Caco-2 (cell line): ENCODE measurements at regions not wholly inside any gene's neighbourhood (a gene's known extent, or its start where the extent isn't known, plus 50 kb on each side); places are given as distances from the start of the nearest gene placed in this dataset.

Experiments
- BruUV-seq: library from RNA; stranded (reverse); fragments of 400-500 nt; replicated peaks from 2 replicates; lab custom pipeline; 2021; lab: Mats Ljungman, UMichigan
- CTCF ChIA-PET: fragments of 300-600 bp; sonication (Branson Sonifier 250); formaldehyde crosslinking; loops from one replicate; lab custom pipeline; 2022; ENCODE audit warnings: antibody characterized with exemption; lab: Charles Lee
- POLR2A ChIA-PET: fragments of 300-600 bp; sonication (Branson Sonifier 250); formaldehyde crosslinking; loops from one replicate; lab custom pipeline; 2022; ENCODE audit warnings: antibody characterized with exemption; lab: Charles Lee
- DNase-seq, 2 experiments: peaks; one replicate each; pipeline versions ENCODE4 v3.0.0 to v3.0.0-alpha.2; 2020 to 2022
- H3K27me3 ChIP-seq: replicated peaks from 2 replicates; pipeline ENCODE4 v1.6.0; 2011; ENCODE audit warnings: low read length; ENCODE audit not compliant: control insufficient read depth, insufficient read depth
- H3K36me3 ChIP-seq: 2 replicates; pipeline ENCODE4 v1.5.1; 2011; ENCODE audit warnings: low read length; ENCODE audit not compliant: control insufficient read depth, insufficient read depth
- H3K4me1 ChIP-seq: fragments of 250-450 bp; sonication (Bioruptor Pico); 2 replicates; pipeline ENCODE4 v1.5.1; 2020; ENCODE audit warnings: mild to moderate bottlenecking
- H3K4me3 ChIP-seq: 2 replicates; pipeline ENCODE4 v1.5.1; 2011; ENCODE audit warnings: low read depth, mild to moderate bottlenecking, control low read depth, low read length
- H3K9me3 ChIP-seq: fragments of 250-450 bp; sonication (Bioruptor Pico); 2 replicates; pipeline ENCODE4 v1.5.1; 2020; ENCODE audit warnings: mild to moderate bottlenecking, moderate library complexity
- H3K27ac Mint-ChIP-seq: one replicate; pipeline ENCODE4 v1.8.0; 2022; ENCODE audit warnings: mixed read lengths; ENCODE audit not compliant: unreplicated experiment
- H3K27me3 Mint-ChIP-seq: one replicate; pipeline ENCODE4 v1.8.0; 2022; ENCODE audit warnings: mixed read lengths; ENCODE audit not compliant: insufficient read depth, unreplicated experiment
- H3K36me3 Mint-ChIP-seq: one replicate; pipeline ENCODE4 v1.8.0; 2022; ENCODE audit warnings: mild to moderate bottlenecking, mixed read lengths; ENCODE audit not compliant: insufficient read depth, unreplicated experiment
- H3K4me1 Mint-ChIP-seq: one replicate; pipeline ENCODE4 v1.8.0; 2022; ENCODE audit warnings: low read depth, mixed read lengths; ENCODE audit not compliant: unreplicated experiment
- H3K4me3 Mint-ChIP-seq: one replicate; pipeline ENCODE4 v1.8.0; 2022; ENCODE audit warnings: mild to moderate bottlenecking, moderate library complexity, mixed read lengths; ENCODE audit not compliant: unreplicated experiment
- H3K9me3 Mint-ChIP-seq: one replicate; pipeline ENCODE4 v1.8.0; 2022; ENCODE audit warnings: mixed read lengths; ENCODE audit not compliant: unreplicated experiment
- intact Hi-C: fragments of 100-400 bp; cut with micrococcal nuclease; formaldehyde crosslinking; loops from one replicate; pipeline ENCODE4 v1.10.0; 2022; ENCODE audit not compliant: unreplicated experiment
- TF ChIP-seq, protein P1 (sequence below), 2 experiments: fragments of 200-600 bp in 1 of 2; IDR thresholded peaks; 1 replicate in 1 of 2; 2 replicates in 1 of 2; pipeline versions ENCODE4 v1.5.1 to v1.8.0; 2011 to 2022; ENCODE audit warnings: antibody characterized with exemption in 1 of 2, control low read depth in 1 of 2, inconsistent platforms in 1 of 2, low read depth in 1 of 2, low read length in 1 of 2, mild to moderate bottlenecking in 1 of 2, moderate library complexity in 1 of 2; ENCODE audit not compliant: insufficient read depth in 1 of 2, severe bottlenecking in 1 of 2, unreplicated experiment in 1 of 2

DNA sequence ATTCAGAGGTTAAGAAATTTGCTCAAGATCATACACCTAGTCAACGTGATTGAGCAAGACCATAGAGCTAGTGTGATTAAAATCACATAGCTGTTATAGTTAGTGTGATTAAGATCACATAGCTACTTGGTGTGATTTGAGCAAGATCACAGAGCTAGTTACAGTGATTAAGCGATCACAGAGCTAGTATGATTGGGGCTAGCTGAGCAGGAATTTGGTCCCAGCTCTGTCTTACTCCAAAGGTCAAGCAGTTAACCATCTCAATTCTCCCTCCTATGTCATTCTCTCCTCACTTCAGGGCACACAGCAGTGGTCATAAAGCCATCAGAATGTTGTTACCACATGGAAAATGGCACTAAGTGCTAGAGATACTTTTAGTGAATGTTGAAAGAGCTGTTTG is 158.2 kb downstream of the SPTSSA start:
- CTCF ChIA-PET, result interaction anchor here (0.6 to 0.8 kb wide), 5 partner anchors 75 to 1075 kb away, joined by 3 to 7 read pairs (median 3); no protein-coding TSS in a partner anchor
- H3K9me3 Mint-ChIP-seq, result no peaks in the 10 kb centered on the region
- BruUV-seq, result no TSS peak
- intact Hi-C loops, result loop anchor here (5.0 kb wide), 2 partner anchors 627 to 827 kb away; no protein-coding TSS in a partner anchor
- no peak for DNase-seq
- Histone ChIP-seq H3K27me3 (no peaks in the 10 kb centered on the region), H3K4me3 (no peak overlapping the region), H3K4me1 (no peaks in the 10 kb centered on the region; the same call in 1 of the 2 replicates), H3K9me3 (no peaks in the 10 kb centered on the region), H3K36me3 (no peaks in the 10 kb centered on the region)
- POLR2A ChIA-PET, result no interaction called here
- peaks cover 5% of the 10 kb centered on the region for H3K4me1 Mint-ChIP-seq
- TF ChIP-seq, protein P1, sequence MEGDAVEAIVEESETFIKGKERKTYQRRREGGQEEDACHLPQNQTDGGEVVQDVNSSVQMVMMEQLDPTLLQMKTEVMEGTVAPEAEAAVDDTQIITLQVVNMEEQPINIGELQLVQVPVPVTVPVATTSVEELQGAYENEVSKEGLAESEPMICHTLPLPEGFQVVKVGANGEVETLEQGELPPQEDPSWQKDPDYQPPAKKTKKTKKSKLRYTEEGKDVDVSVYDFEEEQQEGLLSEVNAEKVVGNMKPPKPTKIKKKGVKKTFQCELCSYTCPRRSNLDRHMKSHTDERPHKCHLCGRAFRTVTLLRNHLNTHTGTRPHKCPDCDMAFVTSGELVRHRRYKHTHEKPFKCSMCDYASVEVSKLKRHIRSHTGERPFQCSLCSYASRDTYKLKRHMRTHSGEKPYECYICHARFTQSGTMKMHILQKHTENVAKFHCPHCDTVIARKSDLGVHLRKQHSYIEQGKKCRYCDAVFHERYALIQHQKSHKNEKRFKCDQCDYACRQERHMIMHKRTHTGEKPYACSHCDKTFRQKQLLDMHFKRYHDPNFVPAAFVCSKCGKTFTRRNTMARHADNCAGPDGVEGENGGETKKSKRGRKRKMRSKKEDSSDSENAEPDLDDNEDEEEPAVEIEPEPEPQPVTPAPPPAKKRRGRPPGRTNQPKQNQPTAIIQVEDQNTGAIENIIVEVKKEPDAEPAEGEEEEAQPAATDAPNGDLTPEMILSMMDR (IDR thresholded peaks at IDR 0.05; ENCODE audit: insufficient read depth in 1 of 2, low read depth in 1 of 2, low read length in 1 of 2, severe bottlenecking in 1 of 2, unreplicated experiment in 1 of 2), result no peak
- no peak overlapping the region for H3K27ac Mint-ChIP-seq
- no peaks in the 10 kb centered on the region for H3K27me3 Mint-ChIP-seq
- H3K36me3 Mint-ChIP-seq, result no peaks in the 10 kb centered on the region
- H3K4me3 Mint-ChIP-seq, result no peak overlapping the region

DNA sequence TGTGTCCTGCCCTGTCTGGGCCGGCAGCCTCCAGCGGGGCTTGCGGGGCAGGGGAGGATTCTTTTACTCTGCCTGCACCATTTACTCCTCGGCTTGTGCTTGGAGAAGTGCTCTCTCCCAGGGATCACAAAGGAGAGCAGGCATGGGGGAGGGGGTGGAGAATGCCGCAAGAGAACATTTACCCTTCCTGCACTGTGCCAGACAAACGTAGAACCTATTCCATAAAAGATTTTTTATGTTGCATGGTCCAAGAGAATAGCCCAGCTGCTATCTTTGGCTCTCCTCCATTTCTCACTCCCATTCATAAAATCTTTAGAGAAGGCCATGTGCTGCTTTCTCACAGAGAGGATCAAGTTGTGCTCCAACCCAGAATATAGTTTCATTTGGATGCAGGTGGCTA is 159.4 kb downstream of the SPTSSA start:
- H3K4me3 ChIP-seq, result no peak overlapping the region
- H3K27me3 ChIP-seq, result no peaks in the 10 kb centered on the region
- H3K9me3 ChIP-seq, result no peaks in the 10 kb centered on the region
- Mint-ChIP-seq H3K4me3 (no peak overlapping the region), H3K4me1 (peaks cover 13% of the 10 kb centered on the region), H3K27ac (no peak overlapping the region), H3K9me3 (no peaks in the 10 kb centered on the region), H3K27me3 (no peaks in the 10 kb centered on the region), H3K36me3 (no peaks in the 10 kb centered on the region)
- POLR2A ChIA-PET, result no interaction called here
- H3K4me1 ChIP-seq, result peaks cover 8% of the 10 kb centered on the region
- intact Hi-C loops, result loop anchor here (5.0 kb wide), 2 partner anchors 625 to 825 kb away; no protein-coding TSS in a partner anchor
- BruUV-seq, result no TSS peak
- TF ChIP-seq, protein P1 (IDR thresholded peaks at IDR 0.05; ENCODE audit: insufficient read depth in 1 of 2, low read depth in 1 of 2, low read length in 1 of 2, severe bottlenecking in 1 of 2, unreplicated experiment in 1 of 2), result no peak
- H3K36me3 ChIP-seq, result no peaks in the 10 kb centered on the region
- DNase-seq, result no peak
- CTCF ChIA-PET, result interaction anchor here (1.1 kb wide), 1 partner anchor 204 kb away, joined by 4 read pairs; no protein-coding TSS in a partner anchor

DNA sequence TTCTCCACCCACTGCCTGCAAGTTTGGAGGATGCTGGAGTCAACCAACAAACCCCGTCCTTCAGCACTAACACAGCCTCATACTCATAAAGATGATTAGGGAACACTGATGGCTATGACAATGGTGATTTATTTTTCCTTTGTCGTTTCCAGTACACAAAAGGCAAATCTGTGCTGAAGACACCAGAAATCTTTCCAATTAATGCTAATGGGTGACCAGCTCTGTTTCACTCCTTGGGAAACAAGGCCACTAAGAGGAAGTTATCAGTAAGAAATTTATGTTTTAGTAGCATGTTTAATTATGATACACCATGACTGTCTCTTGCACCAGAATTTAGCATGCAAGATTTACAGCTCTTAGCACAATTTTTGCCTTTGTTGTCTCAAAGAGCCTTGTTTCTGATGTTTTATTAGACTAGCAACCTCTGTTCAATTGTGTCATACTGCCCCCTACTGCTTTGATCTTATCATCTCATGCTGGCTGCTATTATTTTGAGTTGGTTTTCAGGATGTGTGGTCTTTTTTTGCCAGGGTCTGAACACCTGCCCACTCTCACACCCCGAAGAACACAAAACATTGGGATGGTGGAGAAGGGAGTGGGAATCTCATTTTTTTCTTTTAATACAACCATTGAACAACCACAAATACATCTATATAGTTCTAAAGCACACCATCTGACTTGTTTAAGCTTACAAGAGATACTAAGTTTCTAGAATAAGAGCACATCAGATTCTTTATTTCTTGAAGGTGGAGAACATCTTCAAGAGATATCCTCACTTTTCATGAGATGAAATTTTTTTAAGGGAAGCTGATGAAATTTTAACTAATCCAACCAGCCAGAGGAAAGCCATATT is 160.9 kb downstream of the SPTSSA start:
- no peaks in the 10 kb centered on the region for H3K27me3 Mint-ChIP-seq
- intact Hi-C loops, result loop anchor here (1.0 to 5.0 kb wide), 6 partner anchors 72 to 824 kb away; no protein-coding TSS in a partner anchor
- H3K4me3 Mint-ChIP-seq, result no peak overlapping the region
- peaks cover 18% of the 10 kb centered on the region for H3K4me1 Mint-ChIP-seq
- H3K4me1 ChIP-seq, result peaks cover 13% of the 10 kb centered on the region
- no peaks in the 10 kb centered on the region for H3K9me3 Mint-ChIP-seq
- no peaks in the 10 kb centered on the region for H3K36me3 Mint-ChIP-seq
- H3K27me3 ChIP-seq, result no peaks in the 10 kb centered on the region
- no peak overlapping the region for H3K27ac Mint-ChIP-seq
- H3K9me3 ChIP-seq, result no peaks in the 10 kb centered on the region
- no peaks in the 10 kb centered on the region for H3K36me3 ChIP-seq
- BruUV-seq, result no TSS peak
- TF ChIP-seq, protein P1 (IDR thresholded peaks at IDR 0.05; ENCODE audit: insufficient read depth in 1 of 2, low read depth in 1 of 2, low read length in 1 of 2, severe bottlenecking in 1 of 2, unreplicated experiment in 1 of 2), result peak; percentile 35 to 56
- H3K4me3 ChIP-seq, result no peak overlapping the region
- CTCF ChIA-PET, result interaction anchor here (0.6 to 1.8 kb wide), 5 partner anchors 73 to 452 kb away, joined by 3 to 11 read pairs (median 5); no protein-coding TSS in a partner anchor
- POLR2A ChIA-PET, result interaction anchor here (0.6 kb wide), 1 partner anchor 270 kb away, joined by 3 read pairs; no protein-coding TSS in a partner anchor
- DNase-seq, result peak in 1 of 2 experiments; percentile 64
